ENCODE measurements at regions not wholly inside any gene's neighbourhood (a gene's known extent, or its start where the extent isn't known, plus 50 kb on each side); places are given as distances from the start of the nearest gene placed in this dataset.

DNA sequence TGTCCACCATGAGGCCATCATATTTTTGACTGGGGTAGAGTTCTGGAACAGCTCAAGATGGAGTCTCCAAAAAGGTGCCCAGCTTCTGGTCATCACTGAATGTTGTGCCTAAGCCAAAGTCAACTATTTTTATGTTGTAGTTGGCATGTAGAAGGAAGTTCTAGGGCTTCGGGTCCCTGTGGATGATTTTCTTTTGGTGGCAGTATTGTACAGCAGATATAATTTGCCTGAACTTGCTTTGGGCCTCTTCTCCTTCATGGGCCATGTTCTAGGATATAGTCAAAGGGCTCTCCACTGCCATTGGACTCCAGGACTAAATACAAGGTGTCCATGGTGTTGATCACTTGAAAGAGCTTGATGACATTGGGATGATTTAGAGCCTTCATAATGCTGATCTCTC lies 143.6 kb downstream of the SLC38A4 start:
- Histone ChIP-seq H3K27me3 (replicated peaks; ENCODE audit: control insufficient read depth, insufficient read depth, low read length) (no peaks in the 10 kb centered on the region), H3K4me3 (replicated peaks; ENCODE audit: low read depth, low read length) (no peak overlapping the region), H3K36me3 (ENCODE audit: control insufficient read depth, insufficient read depth, low read length) (no peaks in the 10 kb centered on the region)
- DNase-seq (ENCODE audit: extremely low read depth, insufficient read length), result no peak
- TF ChIP-seq, protein P1, sequence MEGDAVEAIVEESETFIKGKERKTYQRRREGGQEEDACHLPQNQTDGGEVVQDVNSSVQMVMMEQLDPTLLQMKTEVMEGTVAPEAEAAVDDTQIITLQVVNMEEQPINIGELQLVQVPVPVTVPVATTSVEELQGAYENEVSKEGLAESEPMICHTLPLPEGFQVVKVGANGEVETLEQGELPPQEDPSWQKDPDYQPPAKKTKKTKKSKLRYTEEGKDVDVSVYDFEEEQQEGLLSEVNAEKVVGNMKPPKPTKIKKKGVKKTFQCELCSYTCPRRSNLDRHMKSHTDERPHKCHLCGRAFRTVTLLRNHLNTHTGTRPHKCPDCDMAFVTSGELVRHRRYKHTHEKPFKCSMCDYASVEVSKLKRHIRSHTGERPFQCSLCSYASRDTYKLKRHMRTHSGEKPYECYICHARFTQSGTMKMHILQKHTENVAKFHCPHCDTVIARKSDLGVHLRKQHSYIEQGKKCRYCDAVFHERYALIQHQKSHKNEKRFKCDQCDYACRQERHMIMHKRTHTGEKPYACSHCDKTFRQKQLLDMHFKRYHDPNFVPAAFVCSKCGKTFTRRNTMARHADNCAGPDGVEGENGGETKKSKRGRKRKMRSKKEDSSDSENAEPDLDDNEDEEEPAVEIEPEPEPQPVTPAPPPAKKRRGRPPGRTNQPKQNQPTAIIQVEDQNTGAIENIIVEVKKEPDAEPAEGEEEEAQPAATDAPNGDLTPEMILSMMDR (IDR thresholded peaks at IDR 0.05; ENCODE audit: insufficient read depth, low read length, poor library complexity, severe bottlenecking), result no peak

DNA sequence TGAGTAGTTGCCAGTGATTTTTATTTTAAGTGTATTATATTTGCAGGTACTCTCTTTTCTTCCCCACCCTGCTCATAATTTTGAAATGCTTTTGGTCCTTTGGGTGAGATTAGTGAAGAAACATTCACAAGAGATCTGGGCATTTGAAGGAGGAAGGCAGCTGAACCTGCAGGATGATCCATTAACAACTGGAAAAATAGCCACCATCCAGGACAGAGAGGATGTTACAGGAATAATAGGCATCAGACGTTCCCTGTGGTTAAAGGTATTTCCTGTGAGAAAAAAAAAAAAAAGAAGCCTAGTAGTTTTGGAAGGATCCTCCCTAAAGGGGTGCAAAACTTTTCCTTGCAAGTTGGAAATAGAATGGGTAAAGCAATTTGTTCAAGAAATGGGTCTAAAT lies 145.3 kb downstream of the SLC38A4 start:
- TF ChIP-seq, protein P1 (IDR thresholded peaks at IDR 0.05; ENCODE audit: insufficient read depth, low read length, poor library complexity, severe bottlenecking), result no peak

DNA sequence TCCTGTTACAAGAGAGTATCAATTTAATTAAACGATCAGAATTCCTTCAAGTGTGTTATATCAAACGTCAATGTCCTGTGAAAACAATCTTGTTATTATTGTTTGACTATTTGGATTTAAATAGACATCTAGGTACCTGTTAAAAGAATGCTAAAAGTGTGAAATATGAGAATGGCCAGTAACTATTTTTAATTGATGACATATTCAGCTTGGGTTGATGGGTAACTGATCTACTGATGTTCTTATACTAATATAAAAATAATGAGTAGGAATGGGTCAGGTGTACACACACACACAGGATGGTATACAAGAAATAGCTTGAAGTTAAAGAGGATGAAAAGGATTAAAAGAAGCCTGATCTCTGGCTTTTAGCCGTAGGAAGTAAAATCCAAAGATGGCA lies 146.0 kb downstream of the SLC38A4 start:
- TF ChIP-seq, protein P1 (IDR thresholded peaks at IDR 0.05; ENCODE audit: insufficient read depth, low read length, poor library complexity, severe bottlenecking), result no peak
- Histone ChIP-seq H3K36me3 (ENCODE audit: control insufficient read depth, insufficient read depth, low read length) (no peaks in the 10 kb centered on the region), H3K27me3 (replicated peaks; ENCODE audit: control insufficient read depth, insufficient read depth, low read length) (no peaks in the 10 kb centered on the region), H3K4me3 (replicated peaks; ENCODE audit: low read depth, low read length) (no peak overlapping the region)
- no peak for DNase-seq (ENCODE audit: extremely low read depth, insufficient read length)

More for the DNA sequence above, 145.3 kb downstream of the SLC38A4 start:
- no peak for DNase-seq (ENCODE audit: extremely low read depth, insufficient read length)
- Histone ChIP-seq H3K36me3 (ENCODE audit: control insufficient read depth, insufficient read depth, low read length) (no peaks in the 10 kb centered on the region), H3K4me3 (replicated peaks; ENCODE audit: low read depth, low read length) (no peak overlapping the region), H3K27me3 (replicated peaks; ENCODE audit: control insufficient read depth, insufficient read depth, low read length) (no peaks in the 10 kb centered on the region)

DNA sequence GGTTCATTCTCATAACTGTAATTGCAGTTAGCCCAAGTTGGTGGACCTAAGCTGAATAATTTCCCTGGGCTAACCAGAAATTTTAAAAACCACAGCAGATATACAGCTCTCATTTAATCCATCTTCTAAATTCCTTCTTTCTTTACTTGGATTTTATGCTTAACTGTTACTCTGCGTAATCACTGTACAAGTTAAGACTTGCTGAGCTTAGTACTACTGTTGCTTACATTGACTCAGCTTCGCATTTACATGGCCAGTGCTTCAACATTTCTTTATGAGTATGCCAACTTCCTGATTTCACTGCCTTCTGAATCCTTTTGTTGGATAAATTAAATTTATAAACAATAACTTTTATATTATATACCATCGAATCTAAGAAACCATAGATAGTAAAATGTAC lies 147.4 kb downstream of the SLC38A4 start:
- H3K27me3 ChIP-seq (replicated peaks; ENCODE audit: control insufficient read depth, insufficient read depth, low read length), result no peaks in the 10 kb centered on the region
- H3K4me3 ChIP-seq (replicated peaks; ENCODE audit: low read depth, low read length), result no peak overlapping the region
- DNase-seq (ENCODE audit: extremely low read depth, insufficient read length), result no peak
- H3K36me3 ChIP-seq (ENCODE audit: control insufficient read depth, insufficient read depth, low read length), result no peaks in the 10 kb centered on the region
- TF ChIP-seq, protein P1 (IDR thresholded peaks at IDR 0.05; ENCODE audit: insufficient read depth, low read length, poor library complexity, severe bottlenecking), result no peak

DNA sequence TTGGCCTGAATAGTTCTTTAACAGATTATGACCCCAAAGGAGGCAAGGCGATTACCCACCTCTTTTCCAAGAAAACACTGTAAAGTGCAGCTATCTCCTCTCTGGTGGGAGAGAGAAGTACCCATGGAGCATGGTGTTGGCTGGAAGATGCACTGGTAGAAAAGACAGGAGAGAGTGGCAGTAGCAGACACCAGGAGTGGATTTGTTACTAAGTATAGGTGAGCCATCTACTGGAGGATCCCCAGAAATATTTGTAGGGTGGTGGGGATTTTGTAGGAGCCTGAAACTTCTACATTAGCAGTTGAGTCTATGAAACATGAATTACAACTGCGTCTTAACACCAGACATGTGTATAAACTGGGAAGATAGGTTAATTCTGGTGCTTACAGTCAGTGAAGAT lies 148.0 kb downstream of the SLC38A4 start:
- H3K27me3 ChIP-seq (replicated peaks; ENCODE audit: control insufficient read depth, insufficient read depth, low read length), result no peaks in the 10 kb centered on the region
- no peak for DNase-seq (ENCODE audit: extremely low read depth, insufficient read length)
- H3K36me3 ChIP-seq (ENCODE audit: control insufficient read depth, insufficient read depth, low read length), result no peaks in the 10 kb centered on the region
- H3K4me3 ChIP-seq (replicated peaks; ENCODE audit: low read depth, low read length), result no peak overlapping the region
- TF ChIP-seq, protein P1 (IDR thresholded peaks at IDR 0.05; ENCODE audit: insufficient read depth, low read length, poor library complexity, severe bottlenecking), result peak; percentile 8
